RWPE1 (cell line): ENCODE measurements at regions not wholly inside any gene's neighbourhood (a gene's known extent, or its start where the extent isn't known, plus 50 kb on each side); places are given as distances from the start of the nearest gene placed in this dataset.

Experiments
- CTCF ChIA-PET: fragments of 350-600 bp; sonication (Branson Sonifier 250); formaldehyde crosslinking; extraction: SDS; loops from one replicate; lab custom pipeline; 2021; lab: Yijun Ruan, JAX
- POLR2A ChIA-PET: fragments of 400-600 bp; formaldehyde crosslinking; extraction: SDS; loops from one replicate; lab custom pipeline; 2020; ENCODE audit warnings: antibody characterized with exemption; ENCODE audit not compliant: low non-redundant PET; lab: Yijun Ruan, JAX
- DNase-seq: peaks from one replicate; pipeline ENCODE4 v3.0.0; 2012; ENCODE audit warnings: low spot score
- H3K27ac ChIP-seq: fragments of 450-650 bp; 2 replicates; pipeline ENCODE4 v1.5.1; 2017
- CTCF ChIP-seq: fragments of 450-650 bp; conservative IDR thresholded peaks from 2 replicates; pipeline ENCODE4 v1.5.1; 2017; ENCODE audit warnings: low read depth, mild to moderate bottlenecking

- no peak for DNase-seq
- no peak overlapping the region for H3K27ac ChIP-seq
- ChIA-PET CTCF (interaction anchor here (0.6 kb wide), 1 partner anchor 92 kb away, joined by 3 read pairs; no protein-coding TSS in a partner anchor), POLR2A (no interaction called here)
- TF ChIP-seq CTCF: no peak
Observed at GRCh38 chr9:93893194-93893593, 62.0 kb downstream of the BARX1 start.

- ChIA-PET CTCF (interaction anchor here (0.6 kb wide), 1 partner anchor 92 kb away, joined by 3 read pairs; no protein-coding TSS in a partner anchor), POLR2A (no interaction called here)
- DNase-seq: no peak
- TF ChIP-seq CTCF: no peak
- H3K27ac ChIP-seq: no peak overlapping the region
Observed at GRCh38 chr9:93892748-93893147, 62.4 kb downstream of the BARX1 start.

GRCh38 chr9:93891549-93892310 is 63.4 kb downstream of the BARX1 start:
- no peak for TF ChIP-seq CTCF
- H3K27ac ChIP-seq: no peak overlapping the region
- CTCF ChIA-PET: interaction anchor here (0.6 kb wide), 1 partner anchor 23 kb away, joined by 3 read pairs; no protein-coding TSS in a partner anchor
- no peak for DNase-seq
- POLR2A ChIA-PET: no interaction called here

- POLR2A ChIA-PET: no interaction called here
- DNase-seq: no peak
- TF ChIP-seq CTCF: no peak
- CTCF ChIA-PET: no interaction called here
- no peak overlapping the region for H3K27ac ChIP-seq
Observed at GRCh38 chr9:93891050-93891449, 64.1 kb downstream of the BARX1 start.

GRCh38 chr9:93890436-93890935 is 64.7 kb downstream of the BARX1 start:
- CTCF ChIA-PET: no interaction called here
- TF ChIP-seq CTCF: no peak

GRCh38 chr9:93886911-93887310 is 68.2 kb downstream of the BARX1 start:
- ChIA-PET POLR2A (no interaction called here), CTCF (no interaction called here)
- H3K27ac ChIP-seq: no peak overlapping the region
- TF ChIP-seq CTCF: no peak
- DNase-seq: no peak

More at GRCh38 chr9:93890436-93890935, 64.7 kb downstream of the BARX1 start:
- no peak overlapping the region for H3K27ac ChIP-seq
- POLR2A ChIA-PET: no interaction called here
- no peak for DNase-seq
